H9 (cell line): ENCODE measurements at regions not wholly inside any gene's neighbourhood (a gene's known extent, or its start where the extent isn't known, plus 50 kb on each side); places are given as distances from the start of the nearest gene placed in this dataset.

Experiments used
- DNase-seq: peaks from one replicate; pipeline ENCODE4 v3.0.0-alpha.2; 2017
- H2AFZ ChIP-seq: one replicate; pipeline ENCODE4 v1.6.1; 2013; ENCODE audit warnings: mild to moderate bottlenecking, low read length, control low read depth, moderate library complexity
- H2AK5ac ChIP-seq: 2 replicates; pipeline ENCODE4 v1.6.1; 2013; ENCODE audit warnings: low read length, control low read depth, mixed read lengths; ENCODE audit not compliant: insufficient read length
- H2BK120ac ChIP-seq: one replicate; pipeline ENCODE4 v1.6.1; 2013; ENCODE audit warnings: low read depth, mild to moderate bottlenecking, low read length, control low read depth, inconsistent platforms; ENCODE audit not compliant: poor library complexity, severe bottlenecking
- H2BK12ac ChIP-seq: 2 replicates; pipeline ENCODE4 v1.6.1; 2013; ENCODE audit warnings: low read length, control low read depth, mixed read lengths, low read depth; ENCODE audit not compliant: insufficient read length
- H2BK15ac ChIP-seq: 2 replicates; pipeline ENCODE4 v1.6.1; 2013; ENCODE audit warnings: low read depth, low read length, control low read depth
- H2BK20ac ChIP-seq: one replicate; pipeline ENCODE4 v1.6.1; 2013; ENCODE audit warnings: low read depth, mild to moderate bottlenecking, low read length, control low read depth, inconsistent platforms; ENCODE audit not compliant: poor library complexity, severe bottlenecking
- H2BK5ac ChIP-seq: 2 replicates; pipeline ENCODE4 v1.6.1; 2013; ENCODE audit warnings: low read length, control low read depth, mixed read lengths; ENCODE audit not compliant: insufficient read length
- H3K14ac ChIP-seq: 2 replicates; pipeline ENCODE4 v1.6.1; 2013; ENCODE audit warnings: low read length, control low read depth; ENCODE audit not compliant: insufficient read depth
- H3K18ac ChIP-seq: 2 replicates; pipeline ENCODE4 v1.6.1; 2013; ENCODE audit warnings: low read depth, mild to moderate bottlenecking, mixed read lengths, low read length, control low read depth; ENCODE audit not compliant: insufficient read length
- H3K23ac ChIP-seq: 2 replicates; pipeline ENCODE4 v1.6.1; 2013; ENCODE audit warnings: low read length, control low read depth, mixed read lengths, low read depth; ENCODE audit not compliant: insufficient read length
- H3K23me2 ChIP-seq: 2 replicates; pipeline ENCODE4 v1.6.1; 2013; ENCODE audit warnings: low read depth, mild to moderate bottlenecking, mixed read lengths, low read length, control low read depth; ENCODE audit not compliant: insufficient read length, poor library complexity, severe bottlenecking
- H3K27ac ChIP-seq: 2 replicates; pipeline ENCODE4 v1.5.1; 2013; ENCODE audit warnings: low read length, control low read depth, mixed read lengths, low read depth; ENCODE audit not compliant: insufficient read length
- H3K27me3 ChIP-seq: 2 replicates; pipeline ENCODE4 v1.6.1; 2013; ENCODE audit warnings: low read length, control low read depth, inconsistent platforms; ENCODE audit not compliant: insufficient read depth
- H3K4ac ChIP-seq: 2 replicates; pipeline ENCODE4 v1.6.1; 2013; ENCODE audit warnings: low read depth, mild to moderate bottlenecking, control low read depth, inconsistent platforms, low read length, moderate library complexity
- H3K4me1 ChIP-seq: 2 replicates; pipeline ENCODE4 v1.6.1; 2013; ENCODE audit warnings: low read length, control low read depth, inconsistent platforms; ENCODE audit not compliant: insufficient read depth
- H3K4me2 ChIP-seq: 2 replicates; pipeline ENCODE4 v1.6.1; 2013; ENCODE audit warnings: low read length, control low read depth, mixed read lengths; ENCODE audit not compliant: insufficient read length, insufficient read depth
- H3K56ac ChIP-seq: 2 replicates; pipeline ENCODE4 v1.6.1; 2013; ENCODE audit warnings: low read depth, mild to moderate bottlenecking, mixed read lengths, low read length, control low read depth; ENCODE audit not compliant: insufficient read length
- H3K79me1 ChIP-seq: 2 replicates; pipeline ENCODE4 v1.6.1; 2013; ENCODE audit warnings: low read depth, mild to moderate bottlenecking, moderate library complexity, low read length, control low read depth, inconsistent platforms; ENCODE audit not compliant: insufficient read depth, poor library complexity, severe bottlenecking
- H3K79me2 ChIP-seq: 2 replicates; pipeline ENCODE4 v1.6.1; 2013; ENCODE audit warnings: low read length, control low read depth, inconsistent platforms; ENCODE audit not compliant: insufficient read depth
- H3K9ac ChIP-seq: 2 replicates; pipeline ENCODE4 v1.6.1; 2013; ENCODE audit warnings: low read length, control low read depth, mixed read lengths; ENCODE audit not compliant: insufficient read length; ENCODE audit errors: extremely low read depth
- H3K9me3 ChIP-seq: one replicate; pipeline ENCODE4 v1.6.1; 2013; ENCODE audit warnings: low read depth, low read length, inconsistent platforms; ENCODE audit not compliant: control insufficient read depth
- H3T11ph ChIP-seq: one replicate; pipeline ENCODE4 v1.6.1; 2013; ENCODE audit warnings: mild to moderate bottlenecking, low read length, control low read depth, inconsistent platforms
- H4K20me1 ChIP-seq: one replicate; pipeline ENCODE4 v1.6.1; 2013; ENCODE audit not compliant: control insufficient read depth, insufficient read length, insufficient read depth
- H4K5ac ChIP-seq: 2 replicates; pipeline ENCODE4 v1.6.1; 2013; ENCODE audit warnings: low read depth, mild to moderate bottlenecking, mixed read lengths, low read length, control low read depth; ENCODE audit not compliant: insufficient read length
- H4K8ac ChIP-seq: replicated peaks from 2 replicates; pipeline ENCODE4 v1.6.1; 2013; ENCODE audit warnings: low read length, control low read depth, mixed read lengths, low read depth; ENCODE audit not compliant: insufficient read length
- H4K91ac ChIP-seq: 2 replicates; pipeline ENCODE4 v1.6.1; 2013; ENCODE audit warnings: low read depth, mild to moderate bottlenecking, moderate library complexity, mixed read lengths, low read length, control low read depth; ENCODE audit not compliant: insufficient read length
- H3K27ac Mint-ChIP-seq, 3 experiments: 2 replicates in 2 of 3; 3 replicates in 1 of 3; pipeline ENCODE4 v1.8.0; 2020 to 2021; ENCODE audit warnings: mixed read lengths in 3 of 3, mild to moderate bottlenecking in 1 of 3, moderate library complexity in 1 of 3
- H3K27me3 Mint-ChIP-seq: 2 replicates; pipeline ENCODE4 v1.8.0; 2021; ENCODE audit warnings: low read depth, mild to moderate bottlenecking, moderate library complexity, mixed read lengths
- H3K36me3 Mint-ChIP-seq, 3 experiments: 2 replicates in 2 of 3; 3 replicates in 1 of 3; pipeline ENCODE4 v1.8.0; 2020 to 2021; ENCODE audit warnings: low read depth in 3 of 3, mixed read lengths in 3 of 3; ENCODE audit not compliant: insufficient read depth in 1 of 3
- H3K4me1 Mint-ChIP-seq, 2 experiments: 2 replicates each; pipeline ENCODE4 v1.8.0; 2020; ENCODE audit warnings: mixed read lengths in 2 of 2
- H3K4me3 Mint-ChIP-seq, 2 experiments: 2 replicates in 1 of 2; 3 replicates in 1 of 2; pipeline ENCODE4 v1.8.0; 2020 to 2021; ENCODE audit warnings: mild to moderate bottlenecking in 2 of 2, mixed read lengths in 2 of 2, moderate library complexity in 1 of 2
- H3K9me3 Mint-ChIP-seq, 2 experiments: 2 replicates in 1 of 2; 3 replicates in 1 of 2; pipeline ENCODE4 v1.8.0; 2020; ENCODE audit warnings: mild to moderate bottlenecking in 2 of 2, mixed read lengths in 2 of 2, moderate library complexity in 1 of 2
- CTCF ChIP-seq: fragments of 200-600 bp; sonication (generic); conservative IDR thresholded peaks from 3 replicates; pipeline ENCODE4 v1.8.0; 2021; ENCODE audit warnings: antibody characterized with exemption, mild to moderate bottlenecking
- WGBS: extraction: QIAGEN DNeasy Blood & Tissue Kit; methylation state at CpG from one replicate; pipeline ENCODE4 v1.1.7; 2013; ENCODE audit warnings: missing lambda C conversion rate, low lambda C conversion rate, mixed read lengths; ENCODE audit not compliant: insufficient read length; ENCODE audit errors: extremely low coverage; 5-methylcytosine and 5-hydroxymethylcytosine counted together

- H3K27me3 ChIP-seq = no peaks in the 10 kb centered on the region
- no peaks in the 10 kb centered on the region for H3K4me1 ChIP-seq
- no peak overlapping the region for H3K4me2 ChIP-seq
- no peaks in the 10 kb centered on the region for H3K79me2 ChIP-seq
- no peaks in the 10 kb centered on the region for H3K4me1 Mint-ChIP-seq
- no peak overlapping the region for H3K56ac ChIP-seq
- H4K5ac ChIP-seq = no peak overlapping the region
- no peak overlapping the region for H3T11ph ChIP-seq
- no peak overlapping the region for H2BK12ac ChIP-seq
- no peak overlapping the region for H4K8ac ChIP-seq
- no peak for DNase-seq
- H2BK120ac ChIP-seq = no peak overlapping the region
- H3K36me3 Mint-ChIP-seq = no peaks in the 10 kb centered on the region
- H3K23me2 ChIP-seq = no peaks in the 10 kb centered on the region
- H2AFZ ChIP-seq = no peak overlapping the region
- no peak overlapping the region for H2BK15ac ChIP-seq
- H3K27ac ChIP-seq = no peak overlapping the region
- no peaks in the 10 kb centered on the region for H4K20me1 ChIP-seq
- no peaks in the 10 kb centered on the region for H3K79me1 ChIP-seq
- no peak overlapping the region for H2BK20ac ChIP-seq
- H3K9me3 Mint-ChIP-seq = no peaks in the 10 kb centered on the region; a peak in 1 of 5 replicates
- no peak overlapping the region for H3K4ac ChIP-seq
- H3K9me3 ChIP-seq = no peaks in the 10 kb centered on the region
- no peak overlapping the region for H3K18ac ChIP-seq
- TF ChIP-seq CTCF = no peak
- no peak overlapping the region for H3K4me3 Mint-ChIP-seq
- WGBS = no CpG with 5 or more reads among the region's 6 CpGs
- no peak overlapping the region for H4K91ac ChIP-seq
- no peaks in the 10 kb centered on the region; the same call in 1 of the 2 replicates for H3K27me3 Mint-ChIP-seq
- no peak overlapping the region for H3K9ac ChIP-seq
- H2BK5ac ChIP-seq = no peak overlapping the region
- no peak overlapping the region for H3K23ac ChIP-seq
- no peak overlapping the region for H2AK5ac ChIP-seq
- H3K27ac Mint-ChIP-seq = no peak overlapping the region
- H3K14ac ChIP-seq = no peak overlapping the region
Measured at GRCh38 chr2:129113776-129114175, 795.1 kb upstream of the HS6ST1 start.
